ENCODE measurements at regions not wholly inside any gene's neighbourhood (a gene's known extent, or its start where the extent isn't known, plus 50 kb on each side); places are given as distances from the start of the nearest gene placed in this dataset.

GRCh38 chr21:34220556-34221195 lies 143.1 kb upstream of the KCNE2 start:
- no peak overlapping the region for H2AFZ ChIP-seq (ENCODE audit: control insufficient read depth, low read length)
- H4K20me1 ChIP-seq (ENCODE audit: control insufficient read depth, extremely low read depth, insufficient read depth, low read length), result no peaks in the 10 kb centered on the region
- no peaks in the 10 kb centered on the region for H3K9me1 ChIP-seq (ENCODE audit: control insufficient read depth, extremely low read depth, insufficient read depth, low read length)
- H3K4me3 ChIP-seq (ENCODE audit: control insufficient read depth in 2 of 3, extremely low read depth in 1 of 3, insufficient read depth in 2 of 3, low read depth in 1 of 3, low read length in 3 of 3), result no peak overlapping the region
- no peak overlapping the region for H3K9ac ChIP-seq (ENCODE audit: control insufficient read depth, extremely low read depth, insufficient read depth, low read length)
- H3K9me3 ChIP-seq (ENCODE audit: control insufficient read depth, low read depth, low read length), result no peaks in the 10 kb centered on the region
- TF ChIP-seq EZH2 (IDR thresholded peaks at IDR 0.05; ENCODE audit: low read length), result no peak
- no peak for TF ChIP-seq CTCF (optimal IDR thresholded peaks at IDR 0.05 in 1 of 3, IDR thresholded peaks at IDR 0.05 in 1 of 3, conservative IDR thresholded peaks at IDR 0.05 in 1 of 3; ENCODE audit: extremely low read depth in 1 of 3, insufficient read depth in 2 of 3, low read length in 3 of 3)
- DNase-seq (ENCODE audit: low read depth, low spot score) (no peak), FAIRE-seq (no peak)
- dilution Hi-C loops (cut with MboI; ENCODE audit: extremely low pct_ligation_motif_present, low sequenced_read_pairs), result no loop called here
- H3K36me3 ChIP-seq (ENCODE audit: control insufficient read depth in 2 of 2, extremely low read depth in 1 of 2, insufficient read depth in 2 of 2, low read length in 2 of 2), result no peaks in the 10 kb centered on the region
- peaks cover 5% of the 10 kb centered on the region for H3K27me3 ChIP-seq (ENCODE audit: control insufficient read depth, extremely low read depth, insufficient read depth, low read length)
- no peak overlapping the region for H3K27ac ChIP-seq (ENCODE audit: control insufficient read depth, insufficient read depth, low read length)
- no peaks in the 10 kb centered on the region for H3K79me2 ChIP-seq (ENCODE audit: control insufficient read depth, insufficient read depth, low read length)
- H3K4me2 ChIP-seq (ENCODE audit: control insufficient read depth, extremely low read depth, insufficient read depth, low read depth, low read length), result no peak overlapping the region
- no peaks in the 10 kb centered on the region for H3K4me1 ChIP-seq (ENCODE audit: control insufficient read depth, extremely low read depth, insufficient read depth, low read length)

- no peak overlapping the region for H3K27ac ChIP-seq (ENCODE audit: control insufficient read depth, insufficient read depth, low read length)
- no peaks in the 10 kb centered on the region for H4K20me1 ChIP-seq (ENCODE audit: control insufficient read depth, extremely low read depth, insufficient read depth, low read length)
- no peaks in the 10 kb centered on the region for H3K9me3 ChIP-seq (ENCODE audit: control insufficient read depth, low read depth, low read length)
- TF ChIP-seq EZH2 (IDR thresholded peaks at IDR 0.05; ENCODE audit: low read length) (no peak), CTCF (optimal IDR thresholded peaks at IDR 0.05 in 1 of 3, IDR thresholded peaks at IDR 0.05 in 1 of 3, conservative IDR thresholded peaks at IDR 0.05 in 1 of 3; ENCODE audit: extremely low read depth in 1 of 3, insufficient read depth in 2 of 3, low read length in 3 of 3) (no peak)
- H3K4me3 ChIP-seq (ENCODE audit: control insufficient read depth in 2 of 3, extremely low read depth in 1 of 3, insufficient read depth in 2 of 3, low read depth in 1 of 3, low read length in 3 of 3), result no peak overlapping the region
- H3K4me1 ChIP-seq (ENCODE audit: control insufficient read depth, extremely low read depth, insufficient read depth, low read length), result no peaks in the 10 kb centered on the region
- dilution Hi-C loops (cut with MboI; ENCODE audit: extremely low pct_ligation_motif_present, low sequenced_read_pairs), result no loop called here
- H3K4me2 ChIP-seq (ENCODE audit: control insufficient read depth, extremely low read depth, insufficient read depth, low read depth, low read length), result no peak overlapping the region
- H2AFZ ChIP-seq (ENCODE audit: control insufficient read depth, low read length), result no peak overlapping the region
- peaks cover 5% of the 10 kb centered on the region for H3K27me3 ChIP-seq (ENCODE audit: control insufficient read depth, extremely low read depth, insufficient read depth, low read length)
- DNase-seq (ENCODE audit: low read depth, low spot score), result no peak
- no peak for FAIRE-seq
- no peaks in the 10 kb centered on the region for H3K79me2 ChIP-seq (ENCODE audit: control insufficient read depth, insufficient read depth, low read length)
- no peaks in the 10 kb centered on the region for H3K9me1 ChIP-seq (ENCODE audit: control insufficient read depth, extremely low read depth, insufficient read depth, low read length)
- no peak overlapping the region for H3K9ac ChIP-seq (ENCODE audit: control insufficient read depth, extremely low read depth, insufficient read depth, low read length)
- H3K36me3 ChIP-seq (ENCODE audit: control insufficient read depth in 2 of 2, extremely low read depth in 1 of 2, insufficient read depth in 2 of 2, low read length in 2 of 2), result no peaks in the 10 kb centered on the region
These were observed 142.3 kb upstream of the KCNE2 start for GRCh38 chr21:34221331-34222030.

All from keratinocyte (primary cell).